Natural killer cell treated with Interleukin-12 subunit alpha and Interleukin-12 subunit beta and Interleukin-15 and Interleukin-18, amount 100 ng/mL, for 72 hours (primary cell): ENCODE measurements at regions not wholly inside any gene's neighbourhood (a gene's known extent, or its start where the extent isn't known, plus 50 kb on each side); places are given as distances from the start of the nearest gene placed in this dataset.
"Not testable (repeated sequence)": the region's sequence is repeated elsewhere in the genome, so short reads cannot be mapped to it uniquely, and the experiment has no call there.

Source experiments
- ATAC-seq, 2 donors: fragments of 150-1000 bp; cut with Tn5 transposase in 1 of 2; sonication (Bioruptor Pico), chemical (Tn5 transposase) in 1 of 2; 2 replicates each; pipeline ENCODE4 v1.10.0; 2021
- DNase-seq: peaks from one replicate; pipeline ENCODE4 v3.0.0; 2022; ENCODE audit warnings: low spot score
- H3K27ac Mint-ChIP-seq, 2 donors: 1 replicate in 1 of 2; 2 replicates in 1 of 2; pipeline ENCODE4 v1.8.0; 2022; ENCODE audit warnings: mixed read lengths in 2 of 2, mild to moderate bottlenecking in 1 of 2, moderate library complexity in 1 of 2
- H3K27me3 Mint-ChIP-seq, 2 donors: 1 replicate in 1 of 2; 2 replicates in 1 of 2; pipeline ENCODE4 v1.8.0; 2022; ENCODE audit warnings: mixed read lengths in 2 of 2
- H3K36me3 Mint-ChIP-seq: one replicate; pipeline ENCODE4 v1.8.0; 2022; ENCODE audit warnings: mixed read lengths
- H3K4me1 Mint-ChIP-seq, 2 donors: 1 replicate in 1 of 2; 2 replicates in 1 of 2; pipeline ENCODE4 v1.8.0; 2022; ENCODE audit warnings: low read depth in 2 of 2, mixed read lengths in 2 of 2, mild to moderate bottlenecking in 1 of 2
- H3K4me3 Mint-ChIP-seq: one replicate; pipeline ENCODE4 v1.8.0; 2022; ENCODE audit warnings: mixed read lengths
- H3K9me3 Mint-ChIP-seq: 2 replicates; pipeline ENCODE4 v1.8.0; 2022; ENCODE audit warnings: mixed read lengths

DNA sequence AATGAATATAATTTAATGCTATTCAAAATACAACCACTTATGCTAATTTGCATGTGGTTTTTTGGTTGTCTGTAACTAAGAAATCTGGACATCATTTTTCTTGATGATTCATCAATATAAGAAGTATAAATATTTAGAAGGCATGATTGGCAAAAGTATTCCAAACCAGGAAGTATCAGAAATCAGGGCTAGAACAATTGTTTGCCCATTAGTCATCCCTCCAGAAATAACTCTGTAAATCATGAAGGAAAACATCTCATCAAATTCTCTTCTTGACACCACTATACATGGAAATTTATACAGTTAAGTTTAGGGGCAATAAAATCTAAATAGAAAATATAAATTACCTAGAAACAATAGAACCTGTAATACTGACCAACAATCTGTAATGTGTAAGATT is 554.7 kb upstream of the HS3ST5 start:
- DNase-seq (no peak), ATAC-seq (no peak)
- Mint-ChIP-seq H3K9me3 (peaks cover 7% of the 10 kb centered on the region), H3K4me3 (no peak overlapping the region), H3K36me3 (no peaks in the 10 kb centered on the region), H3K27me3 (no peaks in the 10 kb centered on the region), H3K27ac (no peak overlapping the region), H3K4me1 (no peaks in the 10 kb centered on the region)

DNA sequence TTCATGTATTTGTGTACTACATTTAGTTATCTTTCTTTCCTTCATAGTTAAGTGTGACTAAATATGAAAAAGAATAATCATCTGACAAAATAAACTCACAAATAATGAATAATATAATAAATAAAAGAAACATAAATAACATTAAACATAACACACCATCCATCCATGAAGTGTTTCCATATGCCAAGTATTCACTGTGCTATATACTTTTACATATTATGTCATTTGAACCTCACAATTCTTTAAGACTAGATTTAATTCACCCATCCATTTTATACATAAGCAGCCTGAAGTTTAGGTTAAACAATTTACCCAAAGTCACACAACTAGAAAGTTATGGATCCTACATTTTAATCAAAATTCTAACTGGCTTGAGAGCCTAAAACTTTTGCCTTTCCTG is 549.4 kb upstream of the HS3ST5 start:
- Mint-ChIP-seq H3K27ac (no peak overlapping the region), H3K27me3 (no peaks in the 10 kb centered on the region), H3K4me3 (no peak overlapping the region), H3K36me3 (no peaks in the 10 kb centered on the region), H3K4me1 (no peaks in the 10 kb centered on the region), H3K9me3 (peaks cover 7% of the 10 kb centered on the region)
- DNase-seq = no peak
- no peak for ATAC-seq

DNA sequence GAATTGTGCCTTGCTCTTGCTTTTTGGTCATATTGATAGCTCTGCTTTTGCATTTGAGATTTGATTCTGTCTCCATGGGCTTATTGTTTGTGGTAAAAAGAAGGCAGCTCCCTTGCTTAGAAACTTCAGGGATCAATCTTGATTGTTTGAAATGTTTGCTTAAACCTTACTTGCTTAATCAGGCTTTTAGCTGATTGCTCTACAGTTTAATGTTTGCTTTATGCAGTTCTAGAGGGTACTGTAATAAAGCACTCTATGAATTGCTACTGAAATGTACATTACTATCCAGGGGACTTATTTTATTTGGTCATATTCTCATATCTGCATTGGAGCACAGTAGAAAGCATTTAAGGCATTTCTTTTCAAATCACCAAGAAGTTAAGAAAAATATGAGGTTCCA is 545.4 kb upstream of the HS3ST5 start:
- Mint-ChIP-seq H3K4me3 (no peak overlapping the region), H3K27me3 (no peaks in the 10 kb centered on the region), H3K4me1 (no peaks in the 10 kb centered on the region), H3K9me3 (peaks cover 7% of the 10 kb centered on the region), H3K36me3 (no peaks in the 10 kb centered on the region), H3K27ac (no peak overlapping the region)
- ATAC-seq (no peak), DNase-seq (no peak)

DNA sequence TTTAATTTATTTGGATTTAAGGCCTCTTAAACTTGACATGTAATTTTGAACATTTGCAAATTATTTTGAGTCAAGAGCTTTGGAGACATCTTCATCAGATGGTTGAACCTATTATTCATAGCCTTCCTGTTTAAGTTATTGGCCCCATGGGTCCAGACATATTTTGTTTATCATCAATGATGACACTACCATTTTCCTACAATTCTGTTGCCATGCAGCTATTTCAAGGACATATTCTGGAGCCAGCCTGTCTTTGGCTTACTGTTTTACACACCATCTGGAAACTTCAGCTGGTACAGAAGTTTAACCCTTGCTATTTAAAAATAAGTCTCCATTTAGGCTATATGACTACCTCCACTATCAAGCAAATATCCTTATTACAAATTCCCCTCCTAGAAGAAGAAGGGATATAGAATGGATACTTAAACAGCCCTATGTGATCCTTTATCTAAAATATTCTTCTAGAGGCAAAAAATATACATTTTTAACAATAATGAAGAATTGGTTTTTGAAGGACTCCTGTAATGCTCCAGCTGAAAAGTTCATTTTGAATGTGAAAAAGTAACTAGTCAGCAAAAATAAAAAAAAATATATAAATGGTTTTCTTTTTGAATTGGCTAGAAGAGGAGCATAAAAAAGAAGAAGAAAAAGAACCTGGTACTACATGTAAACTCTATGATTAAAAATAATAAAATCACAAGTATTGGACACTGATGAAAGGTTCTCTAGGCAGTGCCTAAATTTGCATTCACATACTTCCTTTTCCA is 544.0 kb upstream of the HS3ST5 start:
- Mint-ChIP-seq H3K9me3 (peaks cover 7% of the 10 kb centered on the region), H3K4me1 (no peaks in the 10 kb centered on the region), H3K4me3 (no peak overlapping the region), H3K27me3 (no peaks in the 10 kb centered on the region), H3K27ac (no peak overlapping the region), H3K36me3 (no peaks in the 10 kb centered on the region)
- DNase-seq = no peak
- ATAC-seq = no peak

DNA sequence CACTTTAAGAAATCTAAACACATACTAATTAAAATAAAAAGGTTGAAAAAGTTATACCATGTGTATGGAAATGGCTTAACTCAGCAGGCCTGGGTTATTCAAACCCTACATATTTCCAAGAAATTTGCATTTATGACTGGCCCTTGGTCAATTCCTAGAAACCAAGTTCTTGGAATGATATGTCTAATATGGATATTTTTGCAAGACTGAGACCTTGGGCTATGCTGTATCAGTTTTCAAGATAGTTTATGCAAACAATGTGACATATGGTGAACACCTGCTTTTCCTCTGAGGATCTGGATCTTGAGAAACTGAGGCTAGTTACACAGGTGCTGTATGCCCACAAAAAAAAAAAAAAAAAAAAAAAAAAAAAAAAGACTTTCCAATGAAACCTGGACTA is 536.9 kb upstream of the HS3ST5 start:
- ATAC-seq (no peak), DNase-seq (no peak)
- H3K27ac Mint-ChIP-seq = no peak overlapping the region
- no peaks in the 10 kb centered on the region for H3K27me3 Mint-ChIP-seq
- peaks cover 12% of the 10 kb centered on the region for H3K9me3 Mint-ChIP-seq
- peaks cover 9% of the 10 kb centered on the region for H3K36me3 Mint-ChIP-seq
- no peak overlapping the region for H3K4me3 Mint-ChIP-seq
- no peaks in the 10 kb centered on the region for H3K4me1 Mint-ChIP-seq

DNA sequence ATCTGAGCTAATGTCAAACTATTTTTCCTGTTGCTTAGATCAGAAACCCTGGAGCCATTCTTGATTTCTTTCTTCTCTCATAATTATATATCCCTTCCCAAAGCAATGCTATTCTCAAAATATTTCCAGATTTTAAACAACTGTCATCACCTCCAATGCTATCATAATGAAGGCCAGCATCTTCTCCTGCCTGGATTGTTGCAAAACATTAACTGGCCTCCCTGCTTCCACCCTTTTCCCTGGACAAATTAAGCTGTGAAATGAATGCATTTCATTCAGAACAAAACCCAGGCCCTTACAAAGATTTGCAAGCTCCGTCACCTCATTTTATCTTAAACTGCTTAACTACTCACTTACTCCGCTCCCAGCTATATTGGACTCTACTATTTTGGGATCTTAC is 535.3 kb upstream of the HS3ST5 start:
- Mint-ChIP-seq H3K36me3 (peaks cover 14% of the 10 kb centered on the region), H3K4me1 (no peaks in the 10 kb centered on the region), H3K4me3 (no peak overlapping the region), H3K27ac (no peak overlapping the region), H3K9me3 (peaks cover 16% of the 10 kb centered on the region), H3K27me3 (no peaks in the 10 kb centered on the region)
- no peak for ATAC-seq
- no peak for DNase-seq

DNA sequence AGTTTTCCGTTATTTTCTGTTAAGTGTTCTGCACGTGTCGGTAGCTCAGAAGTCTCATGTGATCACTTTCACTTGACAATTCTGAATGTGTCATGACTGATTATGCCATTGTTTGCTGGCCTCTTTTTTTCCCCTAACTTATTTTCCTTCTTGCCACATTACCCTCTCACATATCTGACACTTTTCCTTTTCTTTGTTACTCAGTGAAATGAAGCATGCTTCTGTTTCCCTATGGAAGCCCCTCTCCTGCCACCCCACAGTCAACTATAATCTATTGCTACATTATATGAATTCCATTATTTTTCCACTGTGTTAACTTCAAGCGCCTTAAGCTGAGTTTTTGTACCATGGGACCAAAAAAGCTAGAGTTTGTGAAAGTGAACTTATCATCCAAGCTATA is 531.6 kb upstream of the HS3ST5 start:
- ATAC-seq (no peak), DNase-seq (no peak)
- Mint-ChIP-seq H3K36me3 (peaks cover 14% of the 10 kb centered on the region), H3K27me3 (no peaks in the 10 kb centered on the region), H3K9me3 (peaks cover 18% of the 10 kb centered on the region), H3K4me3 (no peak overlapping the region), H3K27ac (no peak overlapping the region), H3K4me1 (no peaks in the 10 kb centered on the region)

DNA sequence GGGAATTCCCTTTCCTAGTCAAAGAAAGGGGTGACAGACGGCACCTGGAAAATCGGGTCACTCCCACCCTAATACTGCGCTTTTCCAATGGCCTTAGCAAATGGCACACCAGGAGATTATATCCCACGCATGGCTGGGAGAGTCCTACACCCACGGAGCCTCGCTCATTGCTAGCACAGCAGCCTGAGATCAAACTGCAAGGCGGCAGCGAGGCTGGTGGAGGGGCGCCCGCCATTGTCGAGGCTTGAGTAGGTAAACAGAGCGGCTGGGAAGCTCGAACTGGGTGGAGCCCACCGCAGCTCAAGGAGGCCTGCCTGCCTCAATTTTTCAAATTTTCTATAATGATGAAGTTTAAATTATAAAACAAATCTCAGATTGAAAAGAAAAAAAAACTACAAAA is 522.7 kb upstream of the HS3ST5 start:
- H3K4me3 Mint-ChIP-seq, DNase-seq: not testable (repeated sequence)

DNA sequence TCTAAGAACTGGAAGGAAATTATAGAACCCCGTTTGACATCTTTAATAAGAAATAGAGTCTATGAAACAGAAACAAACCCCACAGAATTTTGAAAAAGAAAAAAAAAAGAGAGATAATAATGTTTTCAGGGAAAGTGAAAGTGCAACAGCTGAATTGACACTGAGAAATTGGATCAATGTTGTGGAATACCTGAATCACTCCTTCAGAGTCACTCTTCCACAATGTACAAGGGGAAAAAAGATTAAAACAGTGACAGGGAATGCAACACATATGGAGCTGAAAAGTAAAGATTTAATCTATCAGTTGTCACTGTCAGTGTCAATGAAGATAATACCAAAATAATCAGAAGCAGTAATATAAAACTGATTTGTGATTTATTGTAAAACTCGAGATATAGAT is 520.8 kb upstream of the HS3ST5 start:
- no peaks in the 10 kb centered on the region for H3K36me3 Mint-ChIP-seq
- H3K27ac Mint-ChIP-seq = no peak overlapping the region
- DNase-seq (no peak), ATAC-seq (no peak)
- H3K4me3 Mint-ChIP-seq = no peak overlapping the region
- no peaks in the 10 kb centered on the region for H3K27me3 Mint-ChIP-seq
- H3K4me1 Mint-ChIP-seq = no peaks in the 10 kb centered on the region
- H3K9me3 Mint-ChIP-seq = peaks cover 20% of the 10 kb centered on the region

More for the DNA sequence above, 522.7 kb upstream of the HS3ST5 start:
- H3K36me3 Mint-ChIP-seq, H3K27ac Mint-ChIP-seq, H3K27me3 Mint-ChIP-seq, H3K4me1 Mint-ChIP-seq, ATAC-seq: not testable (repeated sequence)
- peaks cover 16% of the 10 kb centered on the region for H3K9me3 Mint-ChIP-seq

DNA sequence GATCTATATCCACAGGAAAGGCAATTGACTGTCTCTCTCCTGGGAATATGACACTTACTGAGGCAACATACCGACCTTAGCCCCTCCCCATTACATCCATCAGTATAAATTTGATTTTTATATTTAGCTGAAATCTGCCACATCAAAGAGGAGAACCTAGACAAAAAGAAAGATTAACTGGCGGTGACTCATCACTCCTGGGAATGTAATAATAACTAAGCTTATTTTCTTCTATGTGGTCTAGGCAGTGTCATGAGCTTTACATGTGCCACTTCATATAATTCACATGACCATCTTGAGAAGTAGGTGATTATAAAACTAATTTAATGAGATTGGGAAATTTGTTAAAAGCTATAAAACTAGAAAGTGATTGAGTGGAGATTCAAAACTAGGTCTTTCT is 520.0 kb upstream of the HS3ST5 start:
- Mint-ChIP-seq H3K36me3 (no peaks in the 10 kb centered on the region), H3K27me3 (no peaks in the 10 kb centered on the region), H3K4me3 (no peak overlapping the region), H3K27ac (no peak overlapping the region), H3K4me1 (no peaks in the 10 kb centered on the region), H3K9me3 (peaks cover 16% of the 10 kb centered on the region)
- ATAC-seq (no peak), DNase-seq (no peak)

DNA sequence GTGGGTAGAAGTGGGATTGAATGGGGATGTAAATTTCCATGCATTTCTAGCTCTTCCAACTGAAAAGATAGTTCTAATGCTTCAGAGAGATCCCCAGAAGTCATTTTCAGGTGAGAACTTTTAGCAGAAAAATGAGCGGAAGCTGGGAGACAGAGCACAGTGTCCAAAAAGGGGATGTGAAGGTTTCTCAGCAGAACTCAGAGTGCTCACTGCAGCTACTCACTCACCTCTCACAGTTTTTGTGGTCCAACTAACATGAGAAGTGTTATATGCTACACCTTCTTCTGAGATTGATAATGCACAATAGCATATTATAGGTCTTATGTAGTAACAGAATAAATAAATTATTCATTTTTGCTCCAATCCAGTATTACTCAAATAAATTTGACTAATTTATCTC is 519.2 kb upstream of the HS3ST5 start:
- no peak for ATAC-seq
- no peaks in the 10 kb centered on the region for H3K36me3 Mint-ChIP-seq
- peaks cover 16% of the 10 kb centered on the region for H3K9me3 Mint-ChIP-seq
- no peaks in the 10 kb centered on the region for H3K27me3 Mint-ChIP-seq
- H3K27ac Mint-ChIP-seq = no peak overlapping the region
- no peak overlapping the region for H3K4me3 Mint-ChIP-seq
- no peaks in the 10 kb centered on the region for H3K4me1 Mint-ChIP-seq
- no peak for DNase-seq

DNA sequence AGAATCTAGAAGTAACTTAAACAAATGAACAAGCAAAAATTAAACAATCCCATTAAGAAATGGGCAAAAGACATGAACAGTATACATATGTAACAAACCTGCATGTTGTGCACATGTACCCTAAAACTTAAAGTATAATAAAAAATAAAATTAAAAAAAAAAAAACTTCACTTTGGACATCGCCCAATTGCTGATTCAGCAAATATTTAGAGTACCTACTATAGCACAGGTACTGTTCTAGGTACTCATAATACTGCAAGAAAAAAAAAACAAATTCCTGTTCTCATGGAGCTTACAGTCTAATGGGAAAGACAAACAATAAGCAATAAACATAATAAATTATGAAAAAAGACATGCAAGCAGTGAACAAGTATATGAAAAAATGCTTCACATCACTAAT is 501.5 kb upstream of the HS3ST5 start:
- Mint-ChIP-seq H3K4me3 (no peak overlapping the region), H3K27ac (no peak overlapping the region), H3K27me3 (no peaks in the 10 kb centered on the region), H3K4me1 (no peaks in the 10 kb centered on the region), H3K9me3 (peaks cover 22% of the 10 kb centered on the region), H3K36me3 (peaks cover 20% of the 10 kb centered on the region)
- ATAC-seq = no peak
- DNase-seq = no peak

DNA sequence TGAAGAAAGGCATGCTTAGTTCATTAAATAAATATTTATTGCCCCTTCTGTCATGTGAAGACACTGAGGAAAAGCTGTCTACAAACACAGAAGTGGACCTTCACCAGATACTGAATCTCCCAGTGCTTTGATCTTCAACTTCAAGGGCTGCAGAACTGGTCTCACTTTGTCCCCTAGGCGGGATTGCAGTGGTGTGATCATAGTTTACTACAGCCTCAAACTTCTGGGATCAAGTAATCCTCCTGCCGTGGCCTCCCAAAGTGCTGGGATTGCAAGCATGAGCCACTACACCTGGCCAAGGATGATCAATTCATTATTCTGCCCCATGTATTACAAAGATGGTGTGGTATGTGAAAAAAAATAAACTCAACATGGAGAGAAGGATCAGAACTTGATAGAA is 496.2 kb upstream of the HS3ST5 start:
- ATAC-seq (no peak), DNase-seq (no peak)
- H3K9me3 Mint-ChIP-seq = peaks cover 17% of the 10 kb centered on the region
- no peak overlapping the region for H3K27ac Mint-ChIP-seq
- peaks cover 16% of the 10 kb centered on the region for H3K36me3 Mint-ChIP-seq
- H3K4me1 Mint-ChIP-seq = no peaks in the 10 kb centered on the region
- no peak overlapping the region for H3K4me3 Mint-ChIP-seq
- H3K27me3 Mint-ChIP-seq = no peaks in the 10 kb centered on the region

DNA sequence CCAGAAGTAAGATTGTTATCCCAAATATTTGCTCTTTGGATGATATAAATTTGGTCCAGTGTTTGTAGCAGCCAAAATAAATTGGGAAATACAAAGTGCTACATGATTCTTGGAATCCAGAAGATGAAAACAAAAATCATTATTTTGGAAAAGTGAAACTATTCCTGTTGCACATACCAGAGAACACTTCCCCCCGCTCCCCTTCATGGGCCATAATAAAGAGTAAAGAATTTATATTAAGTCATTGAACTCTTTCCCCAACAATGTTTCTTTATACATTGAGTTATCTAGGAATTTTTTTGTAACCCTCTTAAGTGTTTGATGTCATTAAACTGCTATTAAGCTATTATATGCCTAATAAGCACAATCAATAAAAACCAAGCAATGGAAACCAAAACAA is 490.4 kb upstream of the HS3ST5 start:
- DNase-seq = no peak
- Mint-ChIP-seq H3K27ac (no peak overlapping the region), H3K27me3 (no peaks in the 10 kb centered on the region), H3K4me3 (no peak overlapping the region), H3K9me3 (peaks cover 16% of the 10 kb centered on the region), H3K36me3 (peaks cover 8% of the 10 kb centered on the region), H3K4me1 (no peaks in the 10 kb centered on the region)
- no peak for ATAC-seq

DNA sequence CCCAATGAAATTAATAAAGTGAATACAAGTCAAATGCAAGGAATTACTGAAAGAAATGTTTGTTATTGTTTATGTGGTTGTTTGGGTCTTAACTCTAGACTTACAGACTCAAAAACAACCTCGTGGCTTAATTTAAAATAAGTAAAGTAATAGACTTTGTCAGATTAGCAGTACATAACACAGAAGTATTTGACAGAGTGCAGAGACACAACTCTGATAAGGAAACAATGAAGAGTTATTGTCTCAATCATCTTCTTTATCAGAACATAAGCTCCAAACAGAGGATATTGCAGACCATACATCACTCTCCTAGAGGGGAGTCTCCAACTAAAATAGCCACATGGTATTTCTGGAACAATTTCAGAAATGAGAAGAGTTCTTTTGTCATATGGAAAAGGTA is 487.7 kb upstream of the HS3ST5 start:
- DNase-seq = no peak
- Mint-ChIP-seq H3K27me3 (no peaks in the 10 kb centered on the region), H3K27ac (no peak overlapping the region), H3K36me3 (peaks cover 8% of the 10 kb centered on the region), H3K4me3 (no peak overlapping the region), H3K9me3 (peaks cover 16% of the 10 kb centered on the region), H3K4me1 (no peaks in the 10 kb centered on the region)
- ATAC-seq = no peak
